Panc1 (cell line): ENCODE measurements at regions not wholly inside any gene's neighbourhood (a gene's known extent, or its start where the extent isn't known, plus 50 kb on each side); places are given as distances from the start of the nearest gene placed in this dataset.

ENCODE experiments used
- ATAC-seq: fragments of 200-7000 bp; cut with Tn5 transposase; 2 replicates; pipeline ENCODE4 v1.9.1; 2020; ENCODE audit warnings: mild to moderate bottlenecking, moderate library complexity
- BruUV-seq: library from RNA; stranded (reverse); fragments of 400-500 nt; replicated peaks from 2 replicates; lab custom pipeline; 2021; lab: Mats Ljungman, UMichigan
- CTCF ChIA-PET: fragments of 300-600 bp; sonication (Branson Sonifier 250); formaldehyde crosslinking; loops from one replicate; lab custom pipeline; 2022; ENCODE audit warnings: antibody characterized with exemption; lab: Charles Lee
- POLR2A ChIA-PET: fragments of 300-600 bp; sonication (Branson Sonifier 250); formaldehyde crosslinking; loops from one replicate; lab custom pipeline; 2022; ENCODE audit warnings: antibody characterized with exemption; lab: Charles Lee
- DNase-seq: peaks from one replicate; pipeline ENCODE4 v3.0.0-alpha.2; 2010; ENCODE audit warnings: low read depth, low spot score
- H3K27ac ChIP-seq: 2 replicates; pipeline ENCODE4 v1.5.1; 2011; ENCODE audit warnings: mild to moderate bottlenecking, low read length, inconsistent platforms
- H3K27me3 ChIP-seq: fragments of 200-500 bp; sonication (Bioruptor generic); 2 replicates; pipeline ENCODE4 v1.6.0; 2014; ENCODE audit warnings: low read length, inconsistent platforms; ENCODE audit not compliant: control insufficient read depth, insufficient read depth
- H3K36me3 ChIP-seq: fragments of 200-500 bp; sonication (Bioruptor generic); 2 replicates; pipeline ENCODE4 v1.5.1; 2014; ENCODE audit warnings: inconsistent platforms, mild to moderate bottlenecking, low read length, moderate library complexity; ENCODE audit not compliant: control insufficient read depth, insufficient read depth
- H3K4me1 ChIP-seq: 2 replicates; pipeline ENCODE4 v1.5.1; 2011; ENCODE audit warnings: inconsistent platforms, mild to moderate bottlenecking, low read length, moderate library complexity; ENCODE audit not compliant: control insufficient read depth, insufficient read depth
- H3K4me3 ChIP-seq, 2 experiments: 2 replicates each; pipeline ENCODE4 v1.5.1; 2011 to 2012; ENCODE audit warnings: low read depth in 2 of 2, low read length in 2 of 2, mild to moderate bottlenecking in 2 of 2, inconsistent platforms in 1 of 2, moderate library complexity in 1 of 2
- H3K9me3 ChIP-seq: fragments of 200-500 bp; sonication (Bioruptor generic); 2 replicates; pipeline ENCODE4 v1.5.1; 2014; ENCODE audit warnings: low read depth, mild to moderate bottlenecking, inconsistent platforms, low read length, moderate library complexity; ENCODE audit not compliant: control insufficient read depth, insufficient read depth
- POLR2AphosphoS5 ChIP-seq: IDR thresholded peaks from 2 replicates; pipeline ENCODE4 v1.6.1; 2012; ENCODE audit warnings: mild to moderate bottlenecking, low read depth, low read length, moderate library complexity
- REST ChIP-seq, 2 experiments: IDR thresholded peaks; 2 replicates each; pipeline ENCODE4 v1.6.1; 2011 to 2012; ENCODE audit warnings: low read depth in 2 of 2, control low read depth in 1 of 2, low read length in 1 of 2, mild to moderate bottlenecking in 1 of 2, moderate library complexity in 1 of 2; ENCODE audit not compliant: insufficient read depth in 1 of 2
- SIN3A ChIP-seq: IDR thresholded peaks from 2 replicates; pipeline ENCODE4 v1.6.1; 2012; ENCODE audit warnings: low read depth, mild to moderate bottlenecking, low read length, moderate library complexity, borderline replicate concordance; ENCODE audit not compliant: insufficient read depth
- TCF7L2 ChIP-seq: IDR thresholded peaks from 2 replicates; pipeline ENCODE4 v1.6.1; 2011; ENCODE audit warnings: mild to moderate bottlenecking, low read depth, low read length, inconsistent platforms
- in situ Hi-C: cut with HindIII; loops from 2 replicates; pipeline ENCODE4 v1.10.0; 2016; ENCODE audit warnings: low sequenced_read_pairs, low pct_unique_long_range_greater_than_20kb
- intact Hi-C: fragments of 100-400 bp; cut with micrococcal nuclease; formaldehyde crosslinking; loops from one replicate; pipeline ENCODE4 v1.10.0; 2022; ENCODE audit not compliant: unreplicated experiment
- TF ChIP-seq, protein P1 (sequence below): fragments of 450-650 bp; IDR thresholded peaks from 2 replicates; pipeline ENCODE4 v1.5.1; 2017; ENCODE audit warnings: mild to moderate bottlenecking

DNA sequence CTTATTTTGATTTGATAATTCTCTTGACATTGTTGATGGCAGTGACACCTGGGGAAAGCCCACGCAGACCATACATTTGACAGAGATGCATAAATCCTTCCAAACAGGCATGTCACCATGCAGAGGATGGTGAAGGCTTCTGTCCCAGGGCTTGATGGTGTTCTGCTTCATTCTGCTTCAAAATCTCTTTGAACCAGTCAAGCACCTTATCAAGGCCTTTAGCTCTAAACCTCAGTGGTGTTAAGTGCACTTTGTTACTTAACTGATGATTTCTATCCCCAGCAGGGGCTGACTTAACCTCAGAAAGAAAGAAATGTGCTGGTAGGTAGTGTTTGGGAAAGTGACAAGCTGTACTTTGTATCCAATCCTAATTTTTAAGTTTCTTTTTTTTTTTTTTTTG, 81.1 kb downstream of the RRAGC start:
- POLR2A ChIA-PET, result interaction anchor here (0.6 kb wide), 1 partner anchor 246 kb away, joined by 3 read pairs; no protein-coding TSS in a partner anchor
- intact Hi-C loops, result no loop called here

DNA sequence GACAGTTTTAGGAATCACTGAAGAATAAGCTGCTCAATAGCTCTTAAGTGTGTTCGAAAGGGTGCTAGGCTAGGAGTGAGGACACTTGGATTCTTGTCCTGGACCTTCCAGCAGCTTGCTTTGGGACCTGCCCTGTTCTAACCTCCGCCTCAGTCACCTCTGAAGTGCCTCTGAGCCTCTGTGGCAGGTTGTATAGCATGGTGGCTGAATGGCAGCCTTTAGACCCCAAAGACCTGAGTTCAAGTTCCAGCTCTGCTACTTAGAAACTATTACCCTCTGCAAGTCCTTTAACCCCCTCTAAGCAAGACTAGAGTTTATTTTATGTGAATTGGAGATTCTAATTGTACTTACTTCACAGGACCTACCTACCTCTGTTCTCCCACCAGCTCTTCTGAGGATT, 81.5 kb downstream of the RRAGC start:
- no TSS peak for BruUV-seq
- POLR2A ChIA-PET, result interaction anchor here (0.6 kb wide), 1 partner anchor 246 kb away, joined by 3 read pairs; no protein-coding TSS in a partner anchor
- H3K36me3 ChIP-seq, result no peaks in the 10 kb centered on the region
- H3K9me3 ChIP-seq, result no peaks in the 10 kb centered on the region
- TF ChIP-seq POLR2AphosphoS5 (no peak), SIN3A (no peak), TCF7L2 (no peak), REST (IDR thresholded peaks at IDR 0.05; ENCODE audit: insufficient read depth in 1 of 2, low read depth in 2 of 2, low read length in 1 of 2) (no peak)
- TF ChIP-seq, protein P1, sequence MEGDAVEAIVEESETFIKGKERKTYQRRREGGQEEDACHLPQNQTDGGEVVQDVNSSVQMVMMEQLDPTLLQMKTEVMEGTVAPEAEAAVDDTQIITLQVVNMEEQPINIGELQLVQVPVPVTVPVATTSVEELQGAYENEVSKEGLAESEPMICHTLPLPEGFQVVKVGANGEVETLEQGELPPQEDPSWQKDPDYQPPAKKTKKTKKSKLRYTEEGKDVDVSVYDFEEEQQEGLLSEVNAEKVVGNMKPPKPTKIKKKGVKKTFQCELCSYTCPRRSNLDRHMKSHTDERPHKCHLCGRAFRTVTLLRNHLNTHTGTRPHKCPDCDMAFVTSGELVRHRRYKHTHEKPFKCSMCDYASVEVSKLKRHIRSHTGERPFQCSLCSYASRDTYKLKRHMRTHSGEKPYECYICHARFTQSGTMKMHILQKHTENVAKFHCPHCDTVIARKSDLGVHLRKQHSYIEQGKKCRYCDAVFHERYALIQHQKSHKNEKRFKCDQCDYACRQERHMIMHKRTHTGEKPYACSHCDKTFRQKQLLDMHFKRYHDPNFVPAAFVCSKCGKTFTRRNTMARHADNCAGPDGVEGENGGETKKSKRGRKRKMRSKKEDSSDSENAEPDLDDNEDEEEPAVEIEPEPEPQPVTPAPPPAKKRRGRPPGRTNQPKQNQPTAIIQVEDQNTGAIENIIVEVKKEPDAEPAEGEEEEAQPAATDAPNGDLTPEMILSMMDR, result no peak
- no peaks in the 10 kb centered on the region for H3K4me1 ChIP-seq
- intact Hi-C loops, result no loop called here
- CTCF ChIA-PET, result interaction anchor here (0.6 kb wide), 1 partner anchor 576 kb away, joined by 3 read pairs; no protein-coding TSS in a partner anchor
- H3K4me3 ChIP-seq, result no peak overlapping the region
- ATAC-seq (peak; percentile 58; the same call in 1 of the 2 replicates), DNase-seq (no peak)
- peaks cover 18% of the 10 kb centered on the region for H3K27me3 ChIP-seq
- in situ Hi-C loops, result no loop called here
- no peak overlapping the region for H3K27ac ChIP-seq

More for the DNA sequence above, 81.1 kb downstream of the RRAGC start:
- DNase-seq (no peak), ATAC-seq (no peak)
- TF ChIP-seq SIN3A (no peak), POLR2AphosphoS5 (no peak), TCF7L2 (no peak), REST (IDR thresholded peaks at IDR 0.05; ENCODE audit: insufficient read depth in 1 of 2, low read depth in 2 of 2, low read length in 1 of 2) (no peak)
- TF ChIP-seq, protein P1, result no peak
- in situ Hi-C loops, result no loop called here
- Histone ChIP-seq H3K27me3 (peaks cover 22% of the 10 kb centered on the region), H3K4me3 (no peak overlapping the region), H3K27ac (no peak overlapping the region), H3K4me1 (no peaks in the 10 kb centered on the region), H3K36me3 (no peaks in the 10 kb centered on the region), H3K9me3 (no peaks in the 10 kb centered on the region)
- CTCF ChIA-PET, result interaction anchor here (0.6 kb wide), 1 partner anchor 577 kb away, joined by 3 read pairs; no protein-coding TSS in a partner anchor
- BruUV-seq, result no TSS peak
